Lower lobe of right lung (tissue), 2 donors: ENCODE measurements at regions not wholly inside any gene's neighbourhood (a gene's known extent, or its start where the extent isn't known, plus 50 kb on each side); places are given as distances from the start of the nearest gene placed in this dataset.
"Not testable (repeated sequence)": the region's sequence is repeated elsewhere in the genome, so short reads cannot be mapped to it uniquely, and the experiment has no call there.

ENCODE experiments used
- ATAC-seq, 2 donors: fragments of 200-7000 bp; cut with Tn5 transposase; one replicate each; pipeline ENCODE4 v1.9.1; 2020 to 2022; ENCODE audit warnings: mild to moderate bottlenecking in 2 of 2, moderate library complexity in 2 of 2
- DNase-seq: peaks from one replicate; pipeline ENCODE4 v3.0.0-alpha.2; 2020
- H3K27ac ChIP-seq: fragments of 200-600 bp; one replicate; pipeline ENCODE4 v1.8.0; 2022
- H3K27me3 ChIP-seq: fragments of 200-600 bp; one replicate; pipeline ENCODE4 v1.8.0; 2022; ENCODE audit warnings: low read depth
- H3K36me3 ChIP-seq: fragments of 200-600 bp; one replicate; pipeline ENCODE4 v1.8.0; 2022; ENCODE audit warnings: mild to moderate bottlenecking
- H3K4me1 ChIP-seq: fragments of 200-600 bp; one replicate; pipeline ENCODE4 v1.8.0; 2022
- H3K4me3 ChIP-seq: fragments of 200-600 bp; one replicate; pipeline ENCODE4 v1.8.0; 2022; ENCODE audit warnings: mild to moderate bottlenecking
- H3K9me3 ChIP-seq: fragments of 200-600 bp; one replicate; pipeline ENCODE4 v1.8.0; 2022
- CTCF ChIP-seq: fragments of 200-600 bp; IDR thresholded peaks from one replicate; pipeline ENCODE4 v1.8.0; 2022; ENCODE audit warnings: antibody characterized with exemption, mild to moderate bottlenecking
- intact Hi-C: fragments of 100-400 bp; cut with DNase I; formaldehyde crosslinking; loops from one replicate; pipeline ENCODE4 v1.11.0; 2022
- donor health status: DM: no; HTN: yes; CAD: no; lungs with severe emphysema.

GRCh38 chrX:14309431-14309830, 219.9 kb upstream of the GLRA2 start:
- intact Hi-C loops, result no loop called here
- H3K4me1 ChIP-seq, result no peaks in the 10 kb centered on the region
- DNase-seq (no peak), ATAC-seq (no peak)
- no peaks in the 10 kb centered on the region for H3K36me3 ChIP-seq
- no peaks in the 10 kb centered on the region for H3K27me3 ChIP-seq
- TF ChIP-seq CTCF, result no peak
- no peaks in the 10 kb centered on the region for H3K9me3 ChIP-seq
- H3K4me3 ChIP-seq, result no peak overlapping the region
- no peak overlapping the region for H3K27ac ChIP-seq

- H3K36me3 ChIP-seq, DNase-seq, intact Hi-C loops, H3K27me3 ChIP-seq, H3K9me3 ChIP-seq, H3K27ac ChIP-seq, H3K4me1 ChIP-seq, H3K4me3 ChIP-seq, ATAC-seq: not testable (repeated sequence)
Measured at GRCh38 chrX:14308976-14309375, 220.4 kb upstream of the GLRA2 start.

- DNase-seq (no peak), ATAC-seq (no peak)
- intact Hi-C loops, result no loop called here
- TF ChIP-seq CTCF, result no peak
- no peaks in the 10 kb centered on the region for H3K27me3 ChIP-seq
- no peaks in the 10 kb centered on the region for H3K9me3 ChIP-seq
- no peaks in the 10 kb centered on the region for H3K4me1 ChIP-seq
- H3K36me3 ChIP-seq, result no peaks in the 10 kb centered on the region
- no peak overlapping the region for H3K4me3 ChIP-seq
- no peak overlapping the region for H3K27ac ChIP-seq
Measured at GRCh38 chrX:14303891-14304290, 225.4 kb upstream of the GLRA2 start.

- DNase-seq, H3K4me3 ChIP-seq, intact Hi-C loops: not testable (repeated sequence)
Measured at GRCh38 chrX:14302561-14302960, 226.8 kb upstream of the GLRA2 start.

GRCh38 chrX:14300376-14300775, 229.0 kb upstream of the GLRA2 start:
- intact Hi-C loops, result no loop called here
- ATAC-seq, result no peak
- H3K27ac ChIP-seq, result no peak overlapping the region
- no peaks in the 10 kb centered on the region for H3K9me3 ChIP-seq
- H3K4me3 ChIP-seq, result no peak overlapping the region
- TF ChIP-seq CTCF, result no peak
- no peaks in the 10 kb centered on the region for H3K36me3 ChIP-seq
- no peak for DNase-seq
- no peaks in the 10 kb centered on the region for H3K4me1 ChIP-seq
- H3K27me3 ChIP-seq, result no peaks in the 10 kb centered on the region

More at GRCh38 chrX:14302561-14302960, 226.8 kb upstream of the GLRA2 start:
- ATAC-seq, H3K27ac ChIP-seq, H3K36me3 ChIP-seq, H3K4me1 ChIP-seq, H3K9me3 ChIP-seq, H3K27me3 ChIP-seq: not testable (repeated sequence)

GRCh38 chrX:14295426-14295825, 233.9 kb upstream of the GLRA2 start:
- DNase-seq (no peak), ATAC-seq (no peak)
- no peak for TF ChIP-seq CTCF
- H3K4me3 ChIP-seq, result no peak overlapping the region
- intact Hi-C loops, result no loop called here
- H3K27ac ChIP-seq, result no peak overlapping the region
- H3K4me1 ChIP-seq, result no peaks in the 10 kb centered on the region
- H3K27me3 ChIP-seq, result no peaks in the 10 kb centered on the region
- H3K9me3 ChIP-seq, result no peaks in the 10 kb centered on the region
- no peaks in the 10 kb centered on the region for H3K36me3 ChIP-seq
